Ectodermal cell (in vitro differentiated cells): ENCODE measurements at regions not wholly inside any gene's neighbourhood (a gene's known extent, or its start where the extent isn't known, plus 50 kb on each side); places are given as distances from the start of the nearest gene placed in this dataset.

Experiments used
- H3K27ac ChIP-seq: 2 replicates; pipeline ENCODE4 v1.7.0; 2013; ENCODE audit warnings: mild to moderate bottlenecking, low read depth, low read length; ENCODE audit not compliant: insufficient read depth, poor library complexity, severe bottlenecking
- H3K27me3 ChIP-seq: 2 replicates; pipeline ENCODE4 v1.7.0; 2013; ENCODE audit warnings: mild to moderate bottlenecking, low read length; ENCODE audit not compliant: insufficient read depth, control insufficient read depth, poor library complexity, severe bottlenecking
- H3K36me3 ChIP-seq: one replicate; pipeline ENCODE4 v1.7.0; 2013; ENCODE audit warnings: low read length; ENCODE audit not compliant: control insufficient read depth, insufficient read depth
- H3K4me1 ChIP-seq: one replicate; pipeline ENCODE4 v1.7.0; 2013; ENCODE audit warnings: low read length; ENCODE audit not compliant: control insufficient read depth, insufficient read depth
- H3K4me3 ChIP-seq: 2 replicates; pipeline ENCODE4 v1.7.0; 2013; ENCODE audit warnings: low read depth, low read length, control low read depth; ENCODE audit not compliant: insufficient read depth
- H3K9me3 ChIP-seq: 2 replicates; pipeline ENCODE4 v1.7.0; 2013; ENCODE audit warnings: mild to moderate bottlenecking, low read length, moderate library complexity; ENCODE audit not compliant: control insufficient read depth
- WGBS, 2 experiments: methylation state at CpG; one replicate each; pipeline ENCODE4 v1.1.7; 2013; ENCODE audit warnings: missing lambda C conversion rate in 2 of 2; 5-methylcytosine and 5-hydroxymethylcytosine counted together

DNA sequence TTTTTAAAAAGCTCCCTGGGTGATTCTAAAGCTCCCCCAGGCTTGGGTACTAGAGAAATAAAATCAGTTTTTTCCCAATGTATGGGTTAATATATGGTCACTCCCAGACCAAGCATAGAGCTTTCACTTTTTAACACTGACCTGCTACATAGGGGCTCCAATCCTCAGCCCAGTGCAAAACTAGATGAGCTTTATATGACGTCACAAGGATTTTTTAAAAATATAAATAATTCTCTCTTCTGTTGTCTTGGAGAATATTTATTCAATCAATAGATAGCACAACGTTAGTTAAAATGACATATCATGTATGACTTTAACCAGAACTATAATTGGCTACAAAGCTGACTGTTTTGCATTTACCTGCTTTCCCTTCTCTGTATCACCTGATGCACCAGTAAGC lies 137.9 kb upstream of the TMCC3 start:
- 100% methylated on average over 1 of the region's 2 CpGs; no CpG with 5 or more reads in 1 of the 2 experiments for WGBS, 2 experiments
- Histone ChIP-seq H3K4me3 (no peak overlapping the region), H3K27ac (no peak overlapping the region), H3K36me3 (no peaks in the 10 kb centered on the region), H3K4me1 (peaks cover 5% of the 10 kb centered on the region), H3K9me3 (no peaks in the 10 kb centered on the region), H3K27me3 (no peaks in the 10 kb centered on the region)

DNA sequence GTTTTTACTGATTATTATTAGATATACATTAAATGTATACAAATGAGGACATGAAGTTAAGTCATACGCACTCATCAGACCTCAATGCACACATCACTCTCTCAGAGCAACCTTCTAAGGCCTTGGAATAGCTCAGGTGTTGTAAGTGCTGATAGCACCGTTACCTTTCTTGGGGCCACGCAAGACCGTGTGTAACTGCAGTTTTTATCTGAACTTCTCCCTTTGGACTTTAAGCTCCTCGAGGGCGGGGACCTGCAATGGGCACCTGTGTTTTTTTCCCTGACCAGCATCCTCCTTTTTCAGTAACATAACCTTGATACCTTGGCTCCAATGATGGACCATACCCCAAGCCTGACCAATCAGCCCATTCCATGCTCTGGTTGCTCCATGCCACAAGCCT lies 136.5 kb upstream of the TMCC3 start:
- Histone ChIP-seq H3K27me3 (no peaks in the 10 kb centered on the region), H3K4me3 (no peak overlapping the region), H3K27ac (no peak overlapping the region), H3K36me3 (no peaks in the 10 kb centered on the region), H3K9me3 (no peaks in the 10 kb centered on the region), H3K4me1 (no peaks in the 10 kb centered on the region)
- 92 to 94% methylated on average over 6 of the region's 6 CpGs for WGBS, 2 experiments

DNA sequence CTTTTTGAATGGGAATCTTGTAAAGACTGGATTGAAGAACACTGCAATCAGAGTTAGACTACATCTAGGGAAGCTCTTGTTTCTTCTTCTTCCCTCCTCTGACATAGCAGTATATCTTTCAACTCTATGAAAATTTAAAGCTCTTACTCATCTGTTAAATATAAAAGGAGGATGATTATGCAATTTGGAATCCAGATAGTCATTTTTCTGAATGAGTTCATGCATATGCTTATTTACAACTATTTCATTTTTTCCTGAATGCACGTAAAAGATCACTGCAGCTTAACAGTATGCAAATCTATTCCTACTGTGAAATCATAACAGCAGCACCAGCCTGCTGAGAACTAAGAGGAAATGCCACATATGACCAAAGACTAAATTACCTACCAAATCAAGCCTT lies 133.5 kb upstream of the TMCC3 start:
- no peak overlapping the region for H3K27ac ChIP-seq
- H3K9me3 ChIP-seq, result no peaks in the 10 kb centered on the region
- no peaks in the 10 kb centered on the region for H3K4me1 ChIP-seq
- H3K36me3 ChIP-seq, result no peaks in the 10 kb centered on the region
- WGBS, 2 experiments, result 33 to 66% methylated on average over 1 of the region's 1 CpG
- H3K27me3 ChIP-seq, result no peaks in the 10 kb centered on the region
- H3K4me3 ChIP-seq, result no peak overlapping the region

DNA sequence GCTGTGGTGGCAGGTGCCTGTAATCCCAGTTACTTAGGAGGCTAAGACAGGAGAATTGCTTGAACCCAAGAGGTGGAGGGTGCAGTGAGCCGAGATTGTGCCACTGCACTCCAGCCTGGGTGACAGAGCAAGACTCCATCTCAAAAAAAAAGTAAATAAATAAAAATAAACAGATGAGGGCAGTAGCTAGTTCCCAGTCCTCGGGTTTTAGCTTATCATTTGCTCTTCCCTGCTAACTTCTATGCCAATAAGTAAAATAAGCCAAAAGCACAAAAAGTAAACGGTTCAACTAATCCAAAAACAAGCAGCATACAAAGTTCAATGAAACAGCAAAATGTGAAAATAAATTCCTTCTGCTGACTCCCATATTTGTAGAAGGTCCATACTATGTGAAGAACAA lies 133.0 kb upstream of the TMCC3 start:
- Histone ChIP-seq H3K4me1 (no peaks in the 10 kb centered on the region), H3K36me3 (no peaks in the 10 kb centered on the region), H3K27ac (no peak overlapping the region), H3K4me3 (no peak overlapping the region), H3K9me3 (no peaks in the 10 kb centered on the region), H3K27me3 (no peaks in the 10 kb centered on the region)
- WGBS, 2 experiments, result 88 to 91% methylated on average over 2 of the region's 3 CpGs

DNA sequence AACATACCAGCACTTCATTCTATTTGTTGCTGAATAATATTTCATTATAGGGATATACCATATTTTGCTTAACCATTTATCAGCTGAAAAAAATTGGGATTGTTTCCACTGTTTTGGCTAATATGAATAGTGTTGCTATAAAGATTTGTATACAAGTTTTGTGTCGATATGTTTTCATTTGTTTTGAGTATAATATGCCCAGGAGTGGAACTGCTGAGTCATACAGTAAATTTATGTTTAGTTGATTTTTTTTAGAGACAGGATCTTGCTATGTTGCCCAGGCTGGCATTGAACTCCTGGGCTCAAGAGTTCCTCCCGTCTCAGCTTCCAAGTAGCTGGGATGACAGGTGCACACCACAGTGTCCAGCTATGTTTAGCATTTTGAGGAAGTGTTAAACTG lies 131.5 kb upstream of the TMCC3 start:
- Histone ChIP-seq H3K4me1 (no peaks in the 10 kb centered on the region), H3K27ac (no peak overlapping the region), H3K27me3 (no peaks in the 10 kb centered on the region), H3K36me3 (no peaks in the 10 kb centered on the region), H3K4me3 (no peak overlapping the region), H3K9me3 (no peaks in the 10 kb centered on the region)
- 87 to 91% methylated on average over 2 of the region's 2 CpGs for WGBS, 2 experiments

DNA sequence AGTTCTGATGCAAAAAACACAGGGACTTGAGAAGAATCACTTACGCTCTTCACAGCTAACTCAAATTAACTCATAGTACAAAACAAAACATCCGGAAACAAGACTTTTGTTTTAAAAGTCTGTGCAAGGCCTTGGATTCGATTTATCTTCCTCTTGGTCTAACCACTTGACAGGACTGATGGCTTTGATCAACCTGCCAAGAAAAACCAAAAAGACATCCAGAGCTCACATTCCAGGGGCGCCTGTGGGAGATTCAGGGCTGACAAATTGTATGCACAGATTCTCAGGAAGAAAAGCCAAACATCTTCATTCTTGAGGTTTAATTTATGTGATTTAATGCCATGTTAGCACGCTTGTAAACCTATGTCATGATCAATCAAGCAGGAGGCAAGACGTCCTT lies 129.1 kb upstream of the TMCC3 start:
- Histone ChIP-seq H3K36me3 (no peaks in the 10 kb centered on the region), H3K4me3 (no peak overlapping the region), H3K27ac (no peak overlapping the region), H3K4me1 (no peaks in the 10 kb centered on the region), H3K27me3 (no peaks in the 10 kb centered on the region), H3K9me3 (no peaks in the 10 kb centered on the region)
- WGBS, 2 experiments, result 91 to 93% methylated on average over 6 of the region's 6 CpGs

DNA sequence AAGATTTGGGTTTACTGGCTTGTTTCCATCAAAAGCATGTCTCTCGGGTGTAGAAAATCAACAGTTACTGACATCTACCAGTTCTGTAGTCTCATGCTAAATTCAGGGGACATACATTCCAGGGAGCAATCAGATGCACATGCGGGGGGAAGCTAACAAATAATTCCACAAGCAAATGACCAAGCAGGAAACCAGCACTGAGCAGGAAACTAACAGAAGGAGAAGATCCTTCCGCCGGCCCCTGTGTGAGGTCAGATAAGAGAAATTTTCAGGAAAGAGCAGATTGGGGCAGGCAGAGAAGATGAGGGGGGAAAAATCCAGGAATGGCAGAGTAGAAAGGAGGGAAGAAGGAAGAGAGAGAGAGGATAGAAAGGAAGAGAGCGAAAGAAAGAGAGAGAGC lies 127.6 kb upstream of the TMCC3 start:
- Histone ChIP-seq H3K27ac (no peak overlapping the region), H3K9me3 (no peaks in the 10 kb centered on the region), H3K4me3 (no peak overlapping the region), H3K36me3 (no peaks in the 10 kb centered on the region), H3K27me3 (no peaks in the 10 kb centered on the region), H3K4me1 (no peaks in the 10 kb centered on the region)
- 95 to 99% methylated on average over 5 of the region's 5 CpGs for whole genome bisulfite sequencing, 2 experiments

DNA sequence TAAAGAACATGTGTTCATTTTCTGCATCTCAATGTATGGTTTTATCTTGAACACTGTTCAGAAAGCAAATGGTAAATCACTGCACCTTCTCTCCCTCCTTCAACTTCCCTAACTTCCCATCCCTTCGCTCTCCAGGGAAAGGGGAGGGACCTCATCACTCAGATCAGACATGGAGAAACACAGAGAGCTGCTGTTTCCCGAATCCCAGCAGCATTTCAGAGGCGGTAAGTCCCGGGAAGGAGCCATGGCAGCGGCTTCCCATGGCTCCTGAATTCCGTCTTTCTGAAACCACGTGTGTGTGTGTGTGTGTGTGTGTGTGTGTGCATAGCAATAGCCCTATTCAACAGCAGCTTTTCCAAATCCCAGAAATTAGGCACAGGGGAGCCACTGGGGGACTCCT lies 125.4 kb upstream of the TMCC3 start:
- Histone ChIP-seq H3K36me3 (no peaks in the 10 kb centered on the region), H3K4me1 (no peaks in the 10 kb centered on the region), H3K4me3 (no peak overlapping the region), H3K27me3 (no peaks in the 10 kb centered on the region), H3K27ac (no peak overlapping the region), H3K9me3 (no peaks in the 10 kb centered on the region)
- 73 to 77% methylated on average over 7 of the region's 7 CpGs for WGBS, 2 experiments

DNA sequence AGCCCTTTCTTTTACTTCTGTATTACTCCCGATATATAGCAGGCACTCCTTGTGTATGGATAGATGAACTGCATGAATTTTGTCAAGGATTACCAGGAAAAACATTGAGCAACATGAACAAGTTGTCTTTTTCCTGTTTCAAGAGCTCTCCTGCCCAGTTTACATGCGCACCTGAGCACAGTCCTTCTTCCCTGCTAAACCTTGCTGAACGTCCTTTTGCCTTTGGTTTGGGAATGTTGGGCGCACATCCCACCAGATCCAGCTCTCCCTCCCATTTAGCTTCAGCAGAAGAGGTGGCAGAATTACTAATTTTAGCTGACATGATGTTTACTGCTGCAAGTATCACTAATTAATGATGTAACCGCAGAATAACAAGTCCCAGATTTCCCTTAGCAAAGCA lies 121.4 kb upstream of the TMCC3 start:
- Histone ChIP-seq H3K4me3 (no peak overlapping the region), H3K9me3 (no peaks in the 10 kb centered on the region), H3K36me3 (no peaks in the 10 kb centered on the region), H3K4me1 (no peaks in the 10 kb centered on the region), H3K27me3 (no peaks in the 10 kb centered on the region), H3K27ac (no peak overlapping the region)
- 91 to 95% methylated on average over 5 of the region's 5 CpGs for WGBS, 2 experiments

DNA sequence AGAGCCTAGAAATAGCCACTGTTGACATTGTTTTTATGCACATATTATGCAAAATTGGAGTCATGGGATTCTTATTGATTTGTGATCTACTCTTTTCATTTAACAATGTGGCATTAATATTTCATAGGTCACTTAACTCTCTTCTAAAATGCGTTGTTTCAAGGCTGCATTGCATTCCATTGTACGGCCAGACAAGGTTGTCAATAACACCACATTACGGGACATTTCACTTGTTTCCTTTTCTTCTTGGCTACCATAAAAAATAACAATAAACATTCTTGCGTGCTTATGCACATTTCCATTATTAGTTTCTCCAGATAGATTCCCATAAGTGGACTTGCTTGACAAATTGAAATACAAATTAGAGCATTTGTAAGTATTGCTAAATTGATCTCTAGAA lies 120.8 kb upstream of the TMCC3 start:
- no peak overlapping the region for H3K4me3 ChIP-seq
- H3K27ac ChIP-seq, result no peak overlapping the region
- H3K9me3 ChIP-seq, result no peaks in the 10 kb centered on the region
- no peaks in the 10 kb centered on the region for H3K4me1 ChIP-seq
- 95% methylated on average over 4 of the region's 4 CpGs for WGBS, 2 experiments
- no peaks in the 10 kb centered on the region for H3K36me3 ChIP-seq
- H3K27me3 ChIP-seq, result no peaks in the 10 kb centered on the region

DNA sequence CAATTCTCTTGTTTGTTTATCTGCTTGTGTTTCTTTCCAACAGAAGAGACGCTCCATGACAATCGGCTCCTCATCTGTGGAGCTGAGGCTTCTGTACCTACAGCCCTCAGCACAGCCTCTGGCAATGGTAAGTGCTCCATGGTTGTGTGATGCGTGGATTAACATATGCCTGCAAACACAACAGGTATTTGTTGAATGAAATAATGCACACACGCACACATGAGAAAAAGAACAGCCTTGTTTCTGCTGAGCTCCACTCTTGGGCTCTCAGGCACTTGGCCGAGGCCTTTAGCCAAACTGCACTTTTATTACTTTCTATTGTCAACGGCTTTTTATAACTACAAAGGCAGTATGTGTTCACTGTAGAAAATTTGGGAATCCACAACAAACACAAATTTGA lies 120.4 kb upstream of the TMCC3 start:
- 91 to 92% methylated on average over 5 to 6 of the region's 6 CpGs for WGBS, 2 experiments

More for the DNA sequence above, 120.4 kb upstream of the TMCC3 start:
- no peaks in the 10 kb centered on the region for H3K36me3 ChIP-seq
- no peaks in the 10 kb centered on the region for H3K27me3 ChIP-seq
- H3K4me3 ChIP-seq, result no peak overlapping the region
- H3K9me3 ChIP-seq, result no peaks in the 10 kb centered on the region
- H3K27ac ChIP-seq, result no peak overlapping the region
- H3K4me1 ChIP-seq, result no peaks in the 10 kb centered on the region
